Stimulated activated naive CD4-positive, alpha-beta T cell treated with Interleukin-2 at 50 U/mL for 16 hours (primary cell): ENCODE measurements at regions not wholly inside any gene's neighbourhood (a gene's known extent, or its start where the extent isn't known, plus 50 kb on each side); places are given as distances from the start of the nearest gene placed in this dataset.

Experiments
- DNase-seq: peaks from one replicate; lab custom pipeline; 2025; lab: John Stamatoyannopoulos, UW

- no peak for DNase-seq
Measured at GRCh38 chr1:219521325-219521724, 91.6 kb downstream of the ZC3H11B start.

GRCh38 chr1:219520241-219520640 lies 92.7 kb downstream of the ZC3H11B start:
- DNase-seq, result no peak

- DNase-seq, result no peak
Measured at GRCh38 chr1:219518907-219519248, 94.0 kb downstream of the ZC3H11B start.

GRCh38 chr1:219518168-219518906 lies 94.6 kb downstream of the ZC3H11B start:
- DNase-seq, result no peak

GRCh38 chr1:219517031-219517430 lies 95.9 kb downstream of the ZC3H11B start:
- no peak for DNase-seq

GRCh38 chr1:219514728-219515127 lies 98.2 kb downstream of the ZC3H11B start:
- no peak for DNase-seq

GRCh38 chr1:219507437-219507836 lies 105.5 kb downstream of the ZC3H11B start:
- DNase-seq, result no peak

- DNase-seq, result no peak
Measured at GRCh38 chr1:219506936-219507335, 106.0 kb downstream of the ZC3H11B start.

- DNase-seq, result no peak
Measured at GRCh38 chr1:219506473-219506899, 106.4 kb downstream of the ZC3H11B start.

GRCh38 chr1:219505886-219506285 lies 107.0 kb downstream of the ZC3H11B start:
- DNase-seq, result no peak

- DNase-seq, result no peak
Measured at GRCh38 chr1:219503604-219504003, 109.3 kb downstream of the ZC3H11B start.

GRCh38 chr1:219500327-219500897 lies 112.5 kb downstream of the ZC3H11B start:
- no peak for DNase-seq

- DNase-seq, result no peak
Measured at GRCh38 chr1:219498666-219499065, 114.2 kb downstream of the ZC3H11B start.

GRCh38 chr1:219495737-219496408 lies 117.0 kb downstream of the ZC3H11B start:
- no peak for DNase-seq

- no peak for DNase-seq
Measured at GRCh38 chr1:219492717-219493116, 120.2 kb downstream of the ZC3H11B start.

GRCh38 chr1:219490566-219490965 lies 122.3 kb downstream of the ZC3H11B start:
- DNase-seq, result no peak

- DNase-seq, result no peak
Measured at GRCh38 chr1:219489636-219490035, 123.3 kb downstream of the ZC3H11B start.

GRCh38 chr1:219488275-219488674 lies 124.6 kb downstream of the ZC3H11B start:
- no peak for DNase-seq

GRCh38 chr1:219483530-219483929 lies 129.4 kb downstream of the ZC3H11B start:
- DNase-seq, result no peak

- no peak for DNase-seq
Measured at GRCh38 chr1:219480011-219480410, 132.9 kb downstream of the ZC3H11B start.

- DNase-seq, result no peak
Measured at GRCh38 chr1:219478811-219479210, 134.1 kb downstream of the ZC3H11B start.

- no peak for DNase-seq
Measured at GRCh38 chr1:219477861-219478260, 135.0 kb downstream of the ZC3H11B start.

GRCh38 chr1:219476716-219477115 lies 136.2 kb downstream of the ZC3H11B start:
- DNase-seq, result no peak
